Endothelial cell (in vitro differentiated cells): ENCODE measurements at regions not wholly inside any gene's neighbourhood (a gene's known extent, or its start where the extent isn't known, plus 50 kb on each side); places are given as distances from the start of the nearest gene placed in this dataset.

Experiments used
- DNase-seq: peaks from one replicate; pipeline ENCODE4 v3.0.0; 2021; ENCODE audit warnings: low spot score
- H3K27ac Mint-ChIP-seq: one replicate; pipeline ENCODE4 v1.8.0; 2021; ENCODE audit warnings: mixed read lengths, inconsistent platforms; ENCODE audit not compliant: unreplicated experiment
- H3K27me3 Mint-ChIP-seq: one replicate; pipeline ENCODE4 v1.8.0; 2021; ENCODE audit warnings: mild to moderate bottlenecking, moderate library complexity, mixed read lengths, inconsistent platforms; ENCODE audit not compliant: unreplicated experiment
- H3K36me3 Mint-ChIP-seq: one replicate; pipeline ENCODE4 v1.8.0; 2021; ENCODE audit warnings: mild to moderate bottlenecking, low read depth, mixed read lengths, inconsistent platforms; ENCODE audit not compliant: unreplicated experiment
- H3K4me1 Mint-ChIP-seq: one replicate; pipeline ENCODE4 v1.8.0; 2021; ENCODE audit warnings: mild to moderate bottlenecking, mixed read lengths, inconsistent platforms; ENCODE audit not compliant: unreplicated experiment
- H3K4me3 Mint-ChIP-seq: one replicate; pipeline ENCODE4 v1.8.0; 2021; ENCODE audit warnings: mild to moderate bottlenecking, mixed read lengths, inconsistent platforms; ENCODE audit not compliant: unreplicated experiment
- H3K9me3 Mint-ChIP-seq: one replicate; pipeline ENCODE4 v1.8.0; 2021; ENCODE audit warnings: mixed read lengths, inconsistent platforms; ENCODE audit not compliant: unreplicated experiment
- CTCF ChIP-seq: fragments of 200-600 bp; sonication (generic); IDR thresholded peaks from one replicate; pipeline ENCODE4 v1.5.0; 2021; ENCODE audit warnings: antibody characterized with exemption; ENCODE audit not compliant: unreplicated experiment

DNA sequence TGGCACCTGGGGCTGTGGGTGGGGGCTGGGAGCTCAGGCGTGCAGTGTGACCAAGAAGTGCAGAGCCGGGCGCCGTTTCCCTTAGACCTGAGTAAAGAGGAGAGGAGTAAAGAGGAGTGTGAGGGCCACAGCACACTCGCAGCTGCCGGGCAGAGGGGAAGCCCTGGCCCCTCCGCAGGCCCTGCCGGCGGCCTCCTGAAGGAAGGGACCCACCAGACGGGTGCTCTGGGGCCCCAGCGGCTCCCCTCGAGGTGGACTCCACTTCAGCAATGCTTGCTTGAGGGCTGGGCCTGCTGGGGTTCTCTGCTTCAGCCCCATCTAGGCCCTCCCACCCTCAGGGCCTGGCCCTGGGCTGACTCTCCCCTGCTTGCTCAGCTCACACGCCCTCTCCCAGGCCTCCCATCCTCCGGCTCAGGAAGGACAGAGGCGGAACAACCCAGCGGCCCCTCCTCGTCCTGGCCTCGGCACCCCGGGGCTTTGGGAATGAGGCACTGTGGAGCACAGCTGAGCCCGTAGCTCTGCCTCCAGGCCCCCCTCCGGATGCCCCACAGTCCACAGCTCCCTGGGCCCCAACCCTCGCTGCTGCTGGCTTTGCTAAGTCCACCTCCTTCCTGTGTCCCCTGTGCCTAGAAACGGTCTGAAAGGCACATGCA is 1198.7 kb downstream of the BRD1 start:
- no peak overlapping the region for H3K4me3 Mint-ChIP-seq
- H3K27ac Mint-ChIP-seq, result no peak overlapping the region

DNA sequence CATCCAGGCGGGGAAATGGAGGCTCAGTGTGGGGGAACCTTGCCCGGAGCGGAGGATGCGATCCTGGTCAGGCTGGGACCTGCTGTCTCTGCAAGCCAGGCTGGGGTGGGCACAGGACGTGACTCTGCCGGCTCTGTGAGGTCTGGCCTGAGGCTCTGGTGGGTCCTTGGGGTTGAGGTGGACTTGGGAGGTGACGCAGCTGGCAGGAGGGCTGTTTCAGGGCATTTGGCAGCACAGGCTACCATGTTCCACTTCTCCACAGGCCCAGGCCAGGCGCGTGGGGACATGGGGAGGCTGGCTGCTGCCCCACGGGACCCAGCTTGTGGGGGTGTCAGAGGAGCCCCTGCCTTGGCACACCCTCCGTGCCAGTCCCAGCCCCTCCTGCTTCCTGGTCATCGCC is 1199.7 kb downstream of the BRD1 start:
- no peak overlapping the region for H3K4me3 Mint-ChIP-seq
- no peaks in the 10 kb centered on the region for H3K27me3 Mint-ChIP-seq
- H3K36me3 Mint-ChIP-seq, result no peaks in the 10 kb centered on the region
- no peaks in the 10 kb centered on the region for H3K9me3 Mint-ChIP-seq
- H3K27ac Mint-ChIP-seq, result no peak overlapping the region
- TF ChIP-seq CTCF, result no peak
- DNase-seq, result no peak
- no peaks in the 10 kb centered on the region for H3K4me1 Mint-ChIP-seq

More for the DNA sequence above, 1198.7 kb downstream of the BRD1 start:
- Mint-ChIP-seq H3K9me3 (no peaks in the 10 kb centered on the region), H3K4me1 (peaks cover 2% of the 10 kb centered on the region), H3K27me3 (peaks cover 1% of the 10 kb centered on the region), H3K36me3 (no peaks in the 10 kb centered on the region)
- DNase-seq, result no peak
- no peak for TF ChIP-seq CTCF

GRCh38 chr22:48627203-48627602 is 1200.5 kb downstream of the BRD1 start:
- Mint-ChIP-seq H3K36me3 (no peaks in the 10 kb centered on the region), H3K27ac (no peak overlapping the region), H3K4me1 (no peaks in the 10 kb centered on the region), H3K27me3 (no peaks in the 10 kb centered on the region), H3K4me3 (no peak overlapping the region), H3K9me3 (no peaks in the 10 kb centered on the region)
- no peak for DNase-seq
- TF ChIP-seq CTCF, result no peak

DNA sequence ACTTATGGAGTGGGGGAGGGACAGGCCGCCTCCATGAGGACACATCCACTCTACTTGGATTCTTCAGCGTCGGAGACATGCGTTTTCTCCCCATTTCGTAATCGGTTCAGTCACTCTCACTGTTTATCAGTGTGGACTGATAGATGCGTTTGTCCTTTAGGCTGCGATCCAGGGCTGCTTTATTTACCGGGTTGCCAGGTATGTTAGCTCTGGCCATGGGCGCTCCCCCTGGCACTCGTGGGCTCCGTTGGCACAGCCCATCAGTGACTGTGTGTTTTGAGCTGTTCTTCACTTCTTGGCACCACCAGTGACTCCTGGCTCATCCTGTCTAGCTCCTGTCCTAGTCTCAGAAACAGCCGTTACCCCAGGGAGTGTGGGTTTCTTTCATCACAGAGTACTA is 1203.3 kb downstream of the BRD1 start:
- no peak for DNase-seq
- no peak for TF ChIP-seq CTCF
- Mint-ChIP-seq H3K9me3 (no peaks in the 10 kb centered on the region), H3K27ac (no peak overlapping the region), H3K27me3 (peaks cover 3% of the 10 kb centered on the region), H3K36me3 (peaks cover 3% of the 10 kb centered on the region), H3K4me1 (no peaks in the 10 kb centered on the region), H3K4me3 (no peak overlapping the region)

DNA sequence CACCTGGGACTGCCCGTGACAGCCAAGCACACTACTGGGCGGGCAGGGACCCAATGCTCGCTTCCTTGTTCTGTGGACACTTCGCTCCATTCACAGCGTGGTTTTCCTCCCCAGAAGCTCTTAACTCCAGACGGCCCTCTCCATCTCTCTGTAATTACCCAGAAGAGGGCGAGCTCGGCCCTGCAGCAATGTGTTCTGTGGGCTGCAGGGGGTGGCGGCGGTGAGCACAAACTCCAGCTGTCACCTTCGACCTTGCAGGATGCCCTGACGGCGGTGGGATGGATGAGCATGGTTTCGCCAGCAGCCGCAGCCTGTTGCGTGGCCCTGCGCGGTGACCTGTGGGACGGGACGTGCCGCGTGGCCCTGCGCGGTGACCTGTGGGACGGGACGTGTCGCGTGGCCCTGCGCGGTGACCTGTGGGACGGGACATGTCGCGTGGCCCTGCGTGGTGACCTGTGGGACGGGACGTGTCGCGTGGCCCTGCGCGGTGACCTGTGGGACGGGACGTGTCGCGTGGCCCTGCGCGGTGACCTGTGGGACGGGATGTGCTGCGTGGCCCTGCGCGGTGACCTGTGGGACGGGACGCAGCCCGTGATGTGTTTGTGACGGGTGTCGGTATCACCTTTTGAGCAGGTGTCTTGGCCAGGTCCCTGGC is 1204.7 kb downstream of the BRD1 start:
- no peaks in the 10 kb centered on the region for H3K9me3 Mint-ChIP-seq
- H3K4me1 Mint-ChIP-seq, result no peaks in the 10 kb centered on the region
- peaks cover 3% of the 10 kb centered on the region for H3K27me3 Mint-ChIP-seq
- no peak for DNase-seq
- no peak overlapping the region for H3K27ac Mint-ChIP-seq
- H3K4me3 Mint-ChIP-seq, result no peak overlapping the region
- peaks cover 3% of the 10 kb centered on the region for H3K36me3 Mint-ChIP-seq
- no peak for TF ChIP-seq CTCF
